SK-N-SH treated with all-trans-retinoic acid at 6 μM for 48 hours (cell line): ENCODE measurements at regions not wholly inside any gene's neighbourhood (a gene's known extent, or its start where the extent isn't known, plus 50 kb on each side); places are given as distances from the start of the nearest gene placed in this dataset.

Source experiments
- ATAC-seq: fragments of 200-7000 bp; cut with Tn5 transposase; 3 replicates; pipeline ENCODE4 v1.9.1; 2020; ENCODE audit warnings: mild to moderate bottlenecking, moderate library complexity
- ARNTL ChIP-seq: fragments of 450-650 bp; formaldehyde crosslinking; IDR thresholded peaks from 2 replicates; pipeline ENCODE4 v1.5.0; 2020; ENCODE audit warnings: low read depth, mild to moderate bottlenecking, moderate library complexity, borderline replicate concordance
- BACH2 ChIP-seq: fragments of 250-450 bp; sonication (Bioruptor Pico); IDR thresholded peaks from 2 replicates; pipeline ENCODE4 v1.9.0; 2021; ENCODE audit warnings: mild to moderate bottlenecking, borderline replicate concordance
- CREB5 ChIP-seq: fragments of 250-450 bp; sonication (Bioruptor Pico); IDR thresholded peaks from 2 replicates; pipeline ENCODE4 v1.5.1; 2020; ENCODE audit warnings: low read depth, mild to moderate bottlenecking, moderate library complexity
- CSDC2 ChIP-seq: fragments of 250-450 bp; sonication (Bioruptor Pico); IDR thresholded peaks from 2 replicates; pipeline ENCODE4 v1.5.0; 2020; ENCODE audit warnings: mild to moderate bottlenecking, moderate library complexity
- CSRNP3 ChIP-seq: fragments of 250-450 bp; sonication (Bioruptor Pico); IDR thresholded peaks from 2 replicates; pipeline ENCODE4 v1.5.1; 2021; ENCODE audit warnings: mild to moderate bottlenecking, moderate library complexity
- ESRRG ChIP-seq: fragments of 250-450 bp; sonication (Bioruptor Pico); IDR thresholded peaks from 2 replicates; pipeline ENCODE4 v1.6.1; 2021; ENCODE audit warnings: mild to moderate bottlenecking
- GLIS3 ChIP-seq: fragments of 250-450 bp; sonication (Bioruptor Pico); IDR thresholded peaks from 2 replicates; pipeline ENCODE4 v1.5.0; 2020; ENCODE audit warnings: mild to moderate bottlenecking, moderate library complexity
- ISL1 ChIP-seq: fragments of 250-450 bp; sonication (Bioruptor Pico); IDR thresholded peaks from 2 replicates; pipeline ENCODE4 v2.1.2; 2022; ENCODE audit warnings: mild to moderate bottlenecking, moderate library complexity
- OSR1 ChIP-seq: fragments of 250-450 bp; sonication (Bioruptor Pico); IDR thresholded peaks from 2 replicates; pipeline ENCODE4 v1.8.0; 2022; ENCODE audit warnings: moderate library complexity, mild to moderate bottlenecking, inconsistent platforms
- PPARA ChIP-seq: fragments of 250-450 bp; sonication (Bioruptor Pico); IDR thresholded peaks from 2 replicates; pipeline ENCODE4 v1.5.0; 2020; ENCODE audit warnings: mild to moderate bottlenecking, borderline replicate concordance
- SNAI2 ChIP-seq: fragments of 250-450 bp; sonication (Bioruptor Pico); IDR thresholded peaks from 2 replicates; pipeline ENCODE4 v1.5.0; 2020; ENCODE audit warnings: mild to moderate bottlenecking, moderate library complexity
- TCF4 ChIP-seq: fragments of 250-450 bp; sonication (Bioruptor Pico); IDR thresholded peaks from 2 replicates; pipeline ENCODE4 v1.8.0; 2021; ENCODE audit warnings: mild to moderate bottlenecking, moderate library complexity, borderline replicate concordance
- TOX ChIP-seq: fragments of 250-450 bp; sonication (Bioruptor Pico); IDR thresholded peaks from 2 replicates; pipeline ENCODE4 v1.8.0; 2021; ENCODE audit warnings: mild to moderate bottlenecking, moderate library complexity, borderline replicate concordance
- ZC3H10 ChIP-seq: fragments of 250-450 bp; sonication (Bioruptor Pico); IDR thresholded peaks from 2 replicates; pipeline ENCODE4 v1.5.1; 2021; ENCODE audit warnings: mild to moderate bottlenecking, moderate library complexity
- ZFP30 ChIP-seq: fragments of 450-650 bp; formaldehyde crosslinking; IDR thresholded peaks from 2 replicates; pipeline ENCODE4 v1.5.0; 2022; ENCODE audit warnings: mild to moderate bottlenecking, moderate library complexity
- ZNF565 ChIP-seq: fragments of 450-650 bp; formaldehyde crosslinking; conservative IDR thresholded peaks from 2 replicates; pipeline ENCODE4 v1.5.0; 2020; ENCODE audit warnings: low read depth, mild to moderate bottlenecking, moderate library complexity
- ZNF70 ChIP-seq: fragments of 450-650 bp; formaldehyde crosslinking; IDR thresholded peaks from 2 replicates; pipeline ENCODE4 v1.5.0; 2020; ENCODE audit warnings: mild to moderate bottlenecking, moderate library complexity
- TF ChIP-seq, protein P1 (sequence below): fragments of 250-450 bp; sonication (Bioruptor Pico); IDR thresholded peaks from 2 replicates; pipeline ENCODE4 v1.5.0; 2020; ENCODE audit warnings: mild to moderate bottlenecking, moderate library complexity
- TF ChIP-seq, protein P2 (sequence below): fragments of 250-450 bp; sonication (Bioruptor Pico); IDR thresholded peaks from 2 replicates; pipeline ENCODE4 v1.8.0; 2020; ENCODE audit warnings: mild to moderate bottlenecking, moderate library complexity, borderline replicate concordance

- TF ChIP-seq CSRNP3, result no peak
- TF ChIP-seq OSR1 (CRISPR knock-in tag), result no peak
- TF ChIP-seq SNAI2 (CRISPR knock-in tag), result no peak
- TF ChIP-seq ZNF70, result no peak
- no peak for TF ChIP-seq ZC3H10
- TF ChIP-seq ESRRG, result no peak
- ATAC-seq, result no peak
These were observed 686.5 kb upstream of the AUTS2 start for GRCh38 chr7:68911754-68912153.

- no peak for ATAC-seq
- TF ChIP-seq GLIS3 (CRISPR knock-in tag) (no peak), ISL1 (CRISPR knock-in tag) (no peak), CREB5 (CRISPR knock-in tag) (no peak), ZFP30 (CRISPR knock-in tag) (no peak), ARNTL (no peak), CSDC2 (no peak), CSRNP3 (no peak), ESRRG (no peak), PPARA (CRISPR knock-in tag) (no peak)
- TF ChIP-seq, all 23 proteins: peak for 0
These were observed 684.3 kb upstream of the AUTS2 start for GRCh38 chr7:68914006-68914405.

DNA sequence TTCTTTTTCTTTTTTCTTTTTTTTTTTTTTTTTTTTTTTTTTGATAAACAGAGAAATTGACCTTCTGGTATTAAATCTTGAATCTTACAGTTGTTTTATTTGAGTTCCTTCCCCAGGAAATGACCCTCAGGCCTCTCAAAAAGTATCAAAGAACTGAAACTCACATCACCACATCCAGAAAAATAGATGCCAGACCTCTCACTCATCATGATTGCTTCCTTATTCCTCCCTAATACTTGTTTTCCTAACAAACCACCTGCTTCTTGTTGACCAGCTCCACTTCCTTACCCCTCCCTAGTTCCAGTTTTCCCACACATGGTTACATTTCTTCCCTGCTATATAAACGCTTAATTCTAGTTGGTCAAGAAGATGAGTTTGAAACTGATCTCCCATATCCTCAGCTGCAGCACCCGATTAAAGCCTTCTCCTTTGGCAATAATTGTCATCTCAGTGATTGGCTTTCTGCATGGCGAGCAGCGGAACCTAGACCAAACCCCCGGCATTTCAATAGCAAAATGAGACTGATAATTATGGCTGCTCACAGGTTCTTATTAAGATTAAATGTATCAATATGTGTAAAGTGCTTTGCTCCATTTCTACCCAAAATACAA lies 681.1 kb upstream of the AUTS2 start:
- no peak for ATAC-seq
- no peak for TF ChIP-seq ZFP30 (CRISPR knock-in tag)
- TF ChIP-seq, protein P1, sequence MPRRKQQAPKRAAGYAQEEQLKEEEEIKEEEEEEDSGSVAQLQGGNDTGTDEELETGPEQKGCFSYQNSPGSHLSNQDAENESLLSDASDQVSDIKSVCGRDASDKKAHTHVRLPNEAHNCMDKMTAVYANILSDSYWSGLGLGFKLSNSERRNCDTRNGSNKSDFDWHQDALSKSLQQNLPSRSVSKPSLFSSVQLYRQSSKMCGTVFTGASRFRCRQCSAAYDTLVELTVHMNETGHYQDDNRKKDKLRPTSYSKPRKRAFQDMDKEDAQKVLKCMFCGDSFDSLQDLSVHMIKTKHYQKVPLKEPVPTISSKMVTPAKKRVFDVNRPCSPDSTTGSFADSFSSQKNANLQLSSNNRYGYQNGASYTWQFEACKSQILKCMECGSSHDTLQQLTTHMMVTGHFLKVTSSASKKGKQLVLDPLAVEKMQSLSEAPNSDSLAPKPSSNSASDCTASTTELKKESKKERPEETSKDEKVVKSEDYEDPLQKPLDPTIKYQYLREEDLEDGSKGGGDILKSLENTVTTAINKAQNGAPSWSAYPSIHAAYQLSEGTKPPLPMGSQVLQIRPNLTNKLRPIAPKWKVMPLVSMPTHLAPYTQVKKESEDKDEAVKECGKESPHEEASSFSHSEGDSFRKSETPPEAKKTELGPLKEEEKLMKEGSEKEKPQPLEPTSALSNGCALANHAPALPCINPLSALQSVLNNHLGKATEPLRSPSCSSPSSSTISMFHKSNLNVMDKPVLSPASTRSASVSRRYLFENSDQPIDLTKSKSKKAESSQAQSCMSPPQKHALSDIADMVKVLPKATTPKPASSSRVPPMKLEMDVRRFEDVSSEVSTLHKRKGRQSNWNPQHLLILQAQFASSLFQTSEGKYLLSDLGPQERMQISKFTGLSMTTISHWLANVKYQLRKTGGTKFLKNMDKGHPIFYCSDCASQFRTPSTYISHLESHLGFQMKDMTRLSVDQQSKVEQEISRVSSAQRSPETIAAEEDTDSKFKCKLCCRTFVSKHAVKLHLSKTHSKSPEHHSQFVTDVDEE (CRISPR knock-in tag), result no peak
- no peak for TF ChIP-seq ISL1 (CRISPR knock-in tag)
- TF ChIP-seq, protein P2, sequence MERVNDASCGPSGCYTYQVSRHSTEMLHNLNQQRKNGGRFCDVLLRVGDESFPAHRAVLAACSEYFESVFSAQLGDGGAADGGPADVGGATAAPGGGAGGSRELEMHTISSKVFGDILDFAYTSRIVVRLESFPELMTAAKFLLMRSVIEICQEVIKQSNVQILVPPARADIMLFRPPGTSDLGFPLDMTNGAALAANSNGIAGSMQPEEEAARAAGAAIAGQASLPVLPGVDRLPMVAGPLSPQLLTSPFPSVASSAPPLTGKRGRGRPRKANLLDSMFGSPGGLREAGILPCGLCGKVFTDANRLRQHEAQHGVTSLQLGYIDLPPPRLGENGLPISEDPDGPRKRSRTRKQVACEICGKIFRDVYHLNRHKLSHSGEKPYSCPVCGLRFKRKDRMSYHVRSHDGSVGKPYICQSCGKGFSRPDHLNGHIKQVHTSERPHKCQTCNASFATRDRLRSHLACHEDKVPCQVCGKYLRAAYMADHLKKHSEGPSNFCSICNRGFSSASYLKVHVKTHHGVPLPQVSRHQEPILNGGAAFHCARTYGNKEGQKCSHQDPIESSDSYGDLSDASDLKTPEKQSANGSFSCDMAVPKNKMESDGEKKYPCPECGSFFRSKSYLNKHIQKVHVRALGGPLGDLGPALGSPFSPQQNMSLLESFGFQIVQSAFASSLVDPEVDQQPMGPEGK (CRISPR knock-in tag), result no peak
- TF ChIP-seq PPARA (CRISPR knock-in tag), result no peak
- no peak for TF ChIP-seq ZNF565 (CRISPR knock-in tag)
- TF ChIP-seq BACH2 (CRISPR knock-in tag), result no peak
- TF ChIP-seq TOX, result no peak
- no peak for TF ChIP-seq CREB5 (CRISPR knock-in tag)
- no peak for TF ChIP-seq OSR1 (CRISPR knock-in tag)
- TF ChIP-seq TCF4 (CRISPR knock-in tag), result no peak
- TF ChIP-seq GLIS3 (CRISPR knock-in tag), result no peak
- TF ChIP-seq CSDC2, result no peak
- no peak for TF ChIP-seq ZNF70
